Stimulated activated CD4-positive, alpha-beta T cell treated with anti-CD3 and anti-CD28 coated beads, TNF-alpha, amount 100 ng/mL, for 4 hours (primary cell): ENCODE measurements at regions not wholly inside any gene's neighbourhood (a gene's known extent, or its start where the extent isn't known, plus 50 kb on each side); places are given as distances from the start of the nearest gene placed in this dataset.

ENCODE experiments used
- DNase-seq, 3 experiments: peaks; one replicate each; pipeline ENCODE4 v3.0.0-alpha.2; 2020; ENCODE audit warnings: low read depth in 3 of 3

DNA sequence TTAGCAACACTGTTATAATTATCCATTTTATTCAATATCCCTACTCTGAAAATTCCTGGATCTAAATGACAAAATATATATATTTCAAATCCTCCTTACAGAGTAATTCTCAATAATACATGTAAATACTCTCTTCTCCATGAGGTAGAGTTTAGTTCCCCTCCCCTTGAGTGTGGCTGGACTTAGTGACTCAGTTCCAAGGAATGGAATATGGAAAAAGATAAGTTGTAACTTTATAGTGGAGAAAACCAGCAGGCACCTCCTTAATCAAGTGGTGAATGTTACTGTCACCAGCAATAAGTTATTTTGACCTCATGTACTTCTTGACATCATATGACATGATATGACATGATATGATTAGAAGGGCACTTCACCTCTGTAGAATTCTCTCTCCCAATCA lies 302.0 kb downstream of the RAB28 start:
- DNase-seq = no peak

DNA sequence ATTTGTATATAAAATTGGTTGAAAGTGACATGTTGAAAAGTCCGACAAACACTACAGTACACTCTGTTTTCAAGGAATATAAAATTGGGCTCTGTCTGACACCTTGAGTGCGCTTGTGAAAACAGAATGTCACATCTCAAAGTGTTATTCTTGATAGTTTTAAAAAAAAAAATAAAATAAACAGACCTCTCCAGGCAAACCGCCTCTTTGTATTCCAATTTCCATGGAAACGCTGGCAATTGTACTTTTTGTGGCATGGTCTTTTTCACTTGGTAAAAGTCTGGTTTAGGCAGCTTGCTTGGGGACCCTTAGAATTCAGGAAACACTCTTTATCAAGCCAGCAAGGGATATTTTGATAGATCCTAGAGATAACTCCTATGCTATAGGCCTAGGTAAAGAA lies 302.5 kb downstream of the RAB28 start:
- no peak for DNase-seq

DNA sequence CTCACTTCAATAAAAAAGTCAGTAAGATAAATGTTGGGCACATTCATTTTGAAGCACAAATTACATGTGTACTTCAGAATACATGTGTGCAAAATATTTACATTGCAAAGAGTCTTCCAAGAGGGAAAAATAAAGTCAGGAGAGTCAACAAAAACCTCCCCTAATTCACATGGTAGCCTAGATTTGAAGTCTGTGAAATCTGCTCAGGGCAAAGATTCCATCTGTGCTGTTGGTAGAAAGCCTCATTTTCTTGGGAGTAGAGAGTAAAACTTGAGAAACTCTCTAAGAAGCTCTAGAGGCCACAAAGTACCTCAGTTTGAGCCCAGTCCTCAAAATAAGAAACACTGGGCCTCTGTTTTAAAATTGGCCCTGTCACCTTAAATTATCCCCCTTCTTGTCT lies 303.4 kb downstream of the RAB28 start:
- DNase-seq = no peak

DNA sequence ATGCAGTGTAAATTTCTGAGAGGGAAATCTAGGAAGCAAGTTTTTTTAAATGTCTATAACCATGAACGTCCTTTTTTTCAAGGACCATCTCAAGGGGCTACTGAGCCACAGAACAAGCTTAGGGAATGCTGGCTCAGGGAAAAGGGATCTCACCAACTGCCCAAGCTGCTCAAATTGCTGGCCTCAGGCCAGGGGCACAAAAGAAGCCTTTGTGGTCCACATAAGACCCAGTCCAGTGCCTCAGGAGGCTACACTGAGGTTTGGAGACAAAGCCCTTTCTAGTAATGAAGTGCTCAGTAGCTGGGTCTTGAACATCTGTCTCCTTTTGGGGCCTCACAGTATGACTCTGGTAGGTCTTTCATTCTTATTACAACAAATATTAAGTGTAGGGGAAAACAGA lies 305.5 kb downstream of the RAB28 start:
- DNase-seq = no peak

DNA sequence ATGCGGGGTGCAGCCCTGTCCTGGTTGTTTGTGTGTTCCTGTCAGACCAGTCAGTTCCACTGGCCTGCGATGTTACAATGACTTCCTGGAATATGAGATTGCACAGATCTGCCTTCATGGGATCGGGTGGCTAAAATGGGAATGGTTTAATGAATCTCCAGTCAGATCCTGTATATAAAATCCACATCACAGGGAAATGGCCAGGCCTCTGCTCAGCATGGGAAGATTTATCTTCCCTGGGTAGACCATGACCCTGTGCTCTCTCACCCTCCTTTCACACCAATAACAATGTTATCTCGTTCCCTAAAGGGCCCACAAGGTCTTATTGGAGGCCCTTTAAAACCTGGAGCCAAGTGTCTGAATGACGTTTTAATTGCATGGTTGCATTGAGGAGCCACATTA lies 307.4 kb downstream of the RAB28 start:
- DNase-seq = no peak

DNA sequence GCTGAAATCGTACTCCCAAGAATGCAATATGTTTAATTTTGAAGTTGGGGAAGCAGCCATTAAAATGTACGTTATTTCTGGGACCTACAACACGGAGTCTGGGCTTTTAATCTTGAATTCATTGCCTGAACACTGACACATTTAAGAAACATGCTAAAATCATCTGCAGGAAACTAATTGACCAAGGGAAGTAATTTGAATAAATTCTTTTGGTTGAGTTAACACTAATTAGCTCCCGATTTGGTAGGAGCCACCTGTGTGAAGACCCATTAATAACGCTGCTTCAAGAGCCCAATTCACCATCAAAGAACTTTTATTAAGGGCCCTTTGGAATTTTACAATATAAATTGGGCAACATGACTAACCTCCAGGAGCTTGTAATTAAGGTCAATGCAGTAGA lies 309.2 kb downstream of the RAB28 start:
- no peak for DNase-seq

DNA sequence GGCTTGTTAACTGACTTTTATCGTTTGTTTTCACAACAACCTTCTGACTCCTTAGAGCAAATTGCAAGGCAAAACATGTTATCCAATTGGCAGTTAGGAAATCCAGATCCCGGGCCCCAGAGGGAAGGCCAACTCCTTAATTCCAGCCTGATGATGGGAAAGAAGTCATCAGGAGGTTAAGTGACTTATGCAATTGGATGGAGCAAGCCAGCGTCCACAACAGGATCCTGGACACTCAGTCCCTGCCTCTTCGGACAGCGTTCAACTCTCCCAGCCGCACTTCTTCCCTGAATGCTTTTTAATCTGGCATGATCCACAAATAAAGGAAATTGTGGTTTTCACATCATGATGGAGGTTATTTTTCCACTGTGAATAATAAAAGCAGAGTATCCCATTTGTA lies 310.1 kb downstream of the RAB28 start:
- no peak for DNase-seq

DNA sequence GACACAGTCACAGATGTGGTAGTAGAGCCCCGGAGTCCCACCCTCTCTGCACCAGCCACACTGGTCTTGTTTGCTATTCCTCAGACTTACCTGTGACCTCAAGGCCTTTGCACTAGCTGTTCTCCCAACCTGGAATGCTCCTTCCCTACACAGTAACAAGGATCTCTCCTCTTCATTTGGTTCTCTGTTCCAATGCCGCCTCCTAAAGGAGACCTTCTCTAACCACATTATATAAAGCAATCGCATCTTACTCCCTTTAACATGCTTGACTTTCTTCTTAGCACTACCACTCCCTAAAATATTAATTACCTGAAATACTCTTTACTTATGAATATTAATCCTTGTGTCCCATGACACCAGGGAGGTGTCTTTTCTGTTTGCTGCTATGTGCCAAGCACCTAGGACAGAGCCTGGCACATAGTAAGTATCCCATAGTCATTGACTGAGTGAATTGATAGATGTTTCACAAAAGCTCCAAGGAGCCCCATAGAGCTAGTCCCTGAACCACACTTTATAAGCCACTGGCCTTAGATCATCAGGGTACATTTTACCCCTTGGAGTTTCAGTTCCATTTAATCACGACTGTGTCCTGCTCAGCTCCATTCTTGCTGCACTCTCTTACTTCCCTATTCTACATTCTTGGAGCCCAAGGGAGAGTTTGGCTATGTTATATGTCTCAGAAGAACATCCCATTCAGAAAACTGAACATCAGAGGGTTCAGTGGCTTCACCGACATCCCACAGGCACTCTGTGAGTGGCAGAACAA lies 312.7 kb downstream of the RAB28 start:
- DNase-seq = no peak

DNA sequence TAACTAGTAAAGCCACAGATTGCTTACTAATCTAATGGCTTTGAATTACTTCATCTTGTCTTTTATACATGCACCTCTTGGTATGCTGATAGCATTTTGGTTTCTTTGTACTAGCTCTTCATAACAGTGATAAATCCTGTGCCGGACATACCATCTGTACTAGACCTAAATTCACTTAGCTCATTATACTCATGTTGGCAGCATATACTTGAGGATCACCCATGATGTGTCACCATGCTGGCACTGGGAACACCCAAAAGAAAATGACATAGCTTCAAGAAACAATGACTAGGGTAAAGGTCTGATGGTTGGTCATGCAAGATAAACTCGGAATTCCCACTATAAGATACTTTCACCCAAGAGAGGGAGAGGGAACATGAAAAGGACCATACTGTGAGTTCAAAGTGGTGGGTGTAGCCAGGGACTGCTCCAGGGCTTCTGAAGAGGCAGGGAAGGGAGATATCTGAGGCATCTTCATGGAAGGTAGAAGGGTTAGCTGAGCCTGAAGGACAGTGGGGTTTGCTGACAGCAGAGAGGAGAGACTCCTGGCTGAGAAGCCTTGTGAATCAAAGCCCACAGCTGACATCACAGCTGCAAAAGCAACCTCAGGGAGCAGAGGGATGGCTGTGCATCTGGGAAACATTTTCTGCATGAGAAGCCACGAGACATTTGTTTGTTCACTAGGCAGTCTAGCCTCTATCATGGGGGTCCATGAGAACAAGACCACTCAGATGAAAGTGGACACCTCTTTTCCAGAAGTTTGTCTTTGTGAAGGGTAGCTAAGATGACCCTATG lies 314.2 kb downstream of the RAB28 start:
- DNase-seq = no peak

DNA sequence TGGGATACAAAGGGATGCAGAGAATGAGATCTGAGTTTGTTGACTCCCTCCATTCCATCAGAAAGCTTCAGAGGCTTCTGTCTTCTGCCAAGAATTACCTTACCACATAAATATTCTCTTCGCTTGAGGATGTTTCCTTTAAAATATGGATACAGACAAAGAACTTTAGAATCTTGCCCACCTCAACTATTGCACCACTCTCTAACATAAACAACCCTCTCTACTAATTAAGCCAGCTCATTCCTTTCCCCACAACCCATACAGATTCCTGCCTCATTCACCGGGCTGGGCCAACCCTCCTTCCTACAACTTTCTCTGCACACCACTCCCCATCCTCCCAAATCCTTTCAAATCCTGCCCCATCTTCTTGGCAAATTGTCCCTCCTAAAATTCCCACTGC lies 315.8 kb downstream of the RAB28 start:
- DNase-seq = no peak

DNA sequence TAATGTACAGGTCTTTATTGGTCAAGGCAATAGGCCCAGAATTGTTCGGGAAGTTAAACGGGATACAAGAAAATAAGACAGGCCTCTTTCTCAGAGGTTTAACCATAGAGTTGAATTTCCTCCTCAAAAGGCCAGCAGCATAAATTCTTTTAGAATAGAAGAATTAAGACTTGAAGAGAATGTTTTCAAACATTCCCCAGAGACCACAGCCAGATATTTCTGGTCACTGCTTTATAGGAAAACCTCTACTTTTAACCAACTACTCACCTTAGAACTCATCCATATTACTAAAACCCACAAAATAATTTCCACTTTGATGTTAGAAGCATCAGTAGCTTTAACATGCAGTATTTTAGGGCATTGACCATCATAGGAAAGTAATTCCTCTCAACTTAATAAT lies 317.9 kb downstream of the RAB28 start:
- no peak for DNase-seq

DNA sequence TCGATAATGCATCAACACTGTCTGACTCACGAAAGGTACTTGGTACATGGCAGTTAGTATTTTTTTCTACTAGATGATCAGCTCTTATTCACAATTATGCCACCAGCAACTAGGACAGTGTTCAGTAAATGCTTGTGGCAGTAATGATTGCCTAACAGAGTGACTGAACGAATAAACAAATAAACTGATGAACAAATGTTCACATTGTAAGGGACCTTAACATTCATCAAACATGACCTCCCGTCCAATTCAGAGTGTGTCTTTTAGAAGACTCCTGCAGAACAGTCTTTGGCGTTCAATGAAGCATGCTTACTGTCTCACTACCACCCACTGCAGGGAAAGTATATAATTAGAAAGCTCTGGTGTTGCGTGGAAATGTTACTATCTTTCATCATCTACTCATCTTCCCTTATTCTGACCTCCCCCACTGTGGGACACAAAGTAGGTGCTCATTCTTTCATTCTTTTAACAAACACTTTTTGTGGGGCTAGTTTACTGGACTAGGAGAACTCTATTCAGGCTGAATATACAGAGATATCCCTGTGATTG lies 319.3 kb downstream of the RAB28 start:
- no peak for DNase-seq

DNA sequence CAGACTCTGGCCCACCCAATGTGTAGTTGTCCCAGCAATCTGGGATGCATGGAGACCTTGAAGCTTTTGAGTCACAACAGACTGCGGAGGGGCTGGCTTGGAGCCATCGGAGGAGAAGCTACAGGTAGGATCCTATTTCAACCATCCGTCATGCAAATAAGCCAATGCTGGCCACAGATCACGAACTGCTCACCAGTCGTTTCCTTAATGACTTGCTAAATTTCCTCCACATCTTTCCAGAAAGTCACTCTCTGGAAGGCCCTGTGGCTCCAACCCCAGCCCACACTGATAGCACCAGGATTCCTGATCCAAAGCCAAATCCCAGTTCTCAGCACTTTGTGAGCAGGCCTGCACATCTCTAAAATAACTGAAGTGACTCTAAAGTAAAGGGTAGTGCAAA lies 321.3 kb downstream of the RAB28 start:
- DNase-seq = no peak

DNA sequence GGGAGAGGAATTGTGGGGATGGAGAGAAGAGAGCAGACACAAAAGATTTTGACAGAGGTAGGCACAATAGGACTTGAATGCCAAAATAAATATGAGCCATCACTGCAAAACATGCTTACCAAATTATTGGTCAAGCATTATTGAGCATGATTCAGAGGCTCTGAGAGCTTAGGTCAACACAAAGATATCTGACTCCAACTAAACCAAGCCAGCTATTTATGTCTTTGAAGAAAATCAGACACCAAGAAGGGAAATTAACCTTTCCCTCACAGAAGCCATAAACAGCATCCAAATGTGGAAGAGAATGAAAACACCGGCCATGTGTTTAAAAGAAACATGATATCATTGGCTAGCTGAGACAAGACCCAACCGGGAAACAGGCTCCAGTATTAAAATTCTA lies 323.2 kb downstream of the RAB28 start:
- DNase-seq = no peak

DNA sequence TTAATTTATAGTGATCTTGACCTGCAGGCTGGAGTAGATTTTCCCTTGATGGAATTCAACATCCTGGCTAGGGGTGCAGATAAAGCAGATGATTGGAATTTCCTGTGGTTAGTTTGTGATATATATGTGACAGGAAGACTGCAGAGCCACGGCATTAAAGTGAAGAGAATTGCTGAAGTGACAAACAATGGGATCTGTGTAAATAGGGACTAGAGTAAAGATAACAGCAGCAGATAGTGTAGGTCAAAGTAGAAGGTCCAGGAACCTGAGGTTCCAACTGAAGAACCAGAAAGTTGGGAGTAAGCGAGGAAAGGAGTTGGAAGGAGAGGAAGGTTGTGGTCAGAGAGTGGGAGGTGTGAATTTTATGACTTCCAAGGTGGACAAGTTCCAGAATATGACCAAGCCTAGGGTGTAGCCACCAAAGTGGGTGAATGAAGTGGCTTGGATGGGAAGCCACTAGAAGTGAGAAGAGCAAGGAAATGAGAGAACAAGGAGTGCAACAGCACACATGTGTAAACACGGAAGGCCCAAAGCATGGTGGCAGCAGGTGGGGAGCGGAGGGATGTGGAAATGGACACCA lies 325.0 kb downstream of the RAB28 start:
- no peak for DNase-seq

DNA sequence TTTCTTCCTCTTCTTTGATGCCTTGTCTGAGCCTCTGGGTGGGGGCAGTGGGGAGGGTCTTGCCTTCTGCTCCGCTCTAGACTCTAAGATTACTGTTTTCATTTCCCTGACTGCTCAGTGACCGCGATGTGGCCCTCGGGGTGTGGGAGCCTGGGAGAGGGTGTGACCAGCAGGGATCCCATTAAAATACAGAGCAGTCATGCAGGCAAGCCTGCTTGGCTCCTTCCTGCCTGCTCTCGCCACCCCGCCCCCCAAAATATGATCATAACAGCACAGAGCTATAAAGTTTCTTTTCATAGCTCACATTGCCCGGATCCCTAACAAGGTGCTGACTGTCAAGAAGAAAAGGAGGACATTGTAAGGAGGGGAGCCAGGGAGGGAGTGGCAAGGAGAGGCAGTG lies 332.9 kb downstream of the RAB28 start:
- DNase-seq = no peak

DNA sequence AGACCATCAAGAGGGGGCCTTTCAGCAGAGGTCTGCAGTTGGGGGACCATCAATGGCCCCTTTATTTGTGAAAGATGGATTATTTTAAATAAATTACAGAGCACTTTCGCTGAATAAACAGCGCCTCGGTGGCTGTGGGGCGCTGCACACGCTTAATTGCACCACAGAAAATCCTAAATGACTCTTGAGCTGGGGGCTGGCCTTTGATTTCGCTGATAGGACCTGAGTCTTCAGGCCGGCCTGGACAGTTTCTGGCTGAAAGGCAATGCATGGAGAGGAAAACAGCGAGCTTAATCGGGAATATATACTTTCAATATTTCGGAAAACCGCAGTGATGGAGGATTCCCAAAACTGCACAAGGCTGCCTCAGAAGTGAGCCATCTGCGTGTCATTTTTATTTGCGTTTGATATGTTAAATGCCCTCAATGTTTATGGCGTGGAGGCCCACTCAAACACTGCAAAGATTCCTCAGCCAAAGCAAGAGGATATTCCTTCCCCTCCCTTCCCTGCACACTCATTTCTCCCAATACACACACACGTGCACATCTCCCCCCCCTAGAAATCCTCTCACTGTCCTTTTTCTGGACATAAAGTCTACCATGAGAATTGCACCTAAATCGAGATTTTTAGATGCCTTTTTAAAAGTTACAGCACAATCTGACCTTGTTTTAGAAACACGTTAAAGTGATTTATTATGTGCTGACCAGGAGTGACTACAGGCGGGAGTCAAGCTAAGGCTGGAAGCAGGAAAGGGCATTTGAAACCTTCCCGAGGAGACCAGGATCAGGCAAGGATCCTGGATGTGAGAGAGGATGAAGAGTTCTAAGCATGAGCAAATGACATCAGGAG lies 340.7 kb downstream of the RAB28 start:
- no peak for DNase-seq

DNA sequence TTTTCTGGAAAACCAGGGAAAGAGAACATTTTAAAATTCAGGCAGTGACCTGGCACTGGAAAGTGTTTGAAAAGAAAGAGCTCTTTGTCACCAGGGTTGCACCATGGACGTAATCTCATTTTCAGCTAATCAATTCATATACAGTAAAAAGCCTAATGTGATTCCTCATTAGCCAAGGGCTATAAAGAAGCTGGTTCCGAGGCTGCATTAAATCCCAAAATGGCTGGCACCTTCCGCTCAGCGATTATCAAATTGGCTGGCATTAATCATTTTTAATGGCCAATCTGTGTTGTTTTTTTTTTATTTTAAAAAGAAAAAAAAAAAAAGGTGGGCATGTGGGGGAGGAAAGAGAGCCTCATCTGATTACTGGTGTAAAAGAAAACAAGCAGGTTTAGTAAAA lies 341.4 kb downstream of the RAB28 start:
- DNase-seq = no peak

DNA sequence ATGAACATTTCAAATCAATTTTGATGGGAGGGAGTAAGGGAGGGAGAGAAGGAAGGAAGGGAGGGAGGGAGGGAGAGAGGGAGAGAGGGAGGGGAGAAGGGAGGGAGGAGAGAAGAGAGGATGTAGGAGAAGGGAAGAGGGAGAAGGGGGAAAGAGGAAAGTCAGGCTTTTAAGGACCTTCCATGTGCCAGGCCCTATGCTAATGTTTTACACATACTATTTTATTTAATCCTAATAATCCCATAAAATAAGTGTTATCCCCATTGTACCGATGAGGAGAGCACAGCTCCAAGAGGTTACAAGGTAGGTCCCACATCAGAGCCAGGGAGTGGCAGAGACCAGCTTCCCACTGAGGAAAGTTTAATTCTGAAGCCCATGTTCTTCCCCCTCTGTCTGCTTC lies 341.9 kb downstream of the RAB28 start:
- DNase-seq = no peak

DNA sequence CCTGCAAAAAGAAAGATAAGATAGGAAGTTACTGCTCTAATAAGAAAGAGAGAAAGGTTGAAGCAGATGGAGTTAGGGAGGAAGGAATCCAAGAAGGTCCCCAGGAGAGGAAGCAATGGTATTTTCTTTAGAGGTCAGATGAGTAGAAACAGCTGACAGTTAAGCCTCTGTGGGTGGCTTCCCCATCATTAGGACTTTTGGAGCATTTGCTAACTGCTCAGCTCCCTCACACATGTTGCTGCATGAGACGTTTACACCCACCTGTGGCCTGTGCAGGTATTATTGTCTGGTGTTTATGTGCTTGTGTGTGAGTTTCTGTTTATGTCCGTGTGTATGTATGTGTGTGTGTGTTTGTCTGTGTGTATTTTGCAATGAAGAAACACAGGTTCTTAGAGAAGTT lies 346.8 kb downstream of the RAB28 start:
- DNase-seq = no peak

DNA sequence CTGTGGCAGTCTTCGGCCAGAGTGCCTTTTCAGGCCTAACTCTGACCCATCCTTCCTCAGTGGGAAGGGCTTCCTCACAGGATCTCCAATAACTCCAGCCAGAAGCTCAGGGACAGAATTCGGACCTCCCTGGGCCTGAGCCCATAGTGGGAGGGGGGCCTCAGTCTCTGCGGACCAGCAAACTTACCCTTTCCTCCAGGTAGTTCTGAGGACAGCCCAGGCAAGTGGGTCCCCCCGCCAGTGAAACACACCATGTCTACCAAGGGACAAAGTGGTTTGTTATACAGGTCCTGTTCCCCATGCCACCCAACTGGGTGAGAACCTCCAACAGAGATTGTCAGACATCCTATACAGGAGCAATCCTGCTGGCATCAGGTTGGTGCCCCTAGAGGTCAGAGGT lies 350.4 kb downstream of the RAB28 start:
- no peak for DNase-seq

DNA sequence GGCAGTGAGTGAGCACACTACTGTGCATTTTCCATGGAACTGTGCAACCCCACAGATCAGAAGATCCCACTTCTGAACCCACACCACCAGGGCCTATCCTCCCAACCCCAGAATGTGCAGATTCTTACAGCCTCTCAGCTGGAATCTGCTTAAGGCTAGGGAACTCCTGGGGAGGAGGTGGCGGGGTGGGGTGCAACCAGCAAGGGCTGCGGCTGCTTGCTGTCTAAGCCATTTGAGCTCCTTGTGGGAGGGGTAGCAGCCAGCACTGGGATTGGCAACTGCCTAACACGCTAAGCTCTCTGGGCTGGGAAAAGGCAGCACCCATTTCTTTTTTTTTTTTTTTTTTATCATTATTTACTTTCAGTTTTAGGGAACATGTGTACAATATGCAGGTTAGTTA lies 353.3 kb downstream of the RAB28 start:
- DNase-seq = no peak
